Mesendoderm (in vitro differentiated cells): ENCODE measurements at regions not wholly inside any gene's neighbourhood (a gene's known extent, or its start where the extent isn't known, plus 50 kb on each side); places are given as distances from the start of the nearest gene placed in this dataset.

Experiments
- DNase-seq: peaks from one replicate; pipeline ENCODE4 v3.0.0; 2013
- H2AK5ac ChIP-seq: 2 replicates; pipeline ENCODE4 v1.6.1; 2013; ENCODE audit warnings: low read length, inconsistent platforms
- H2BK120ac ChIP-seq: 2 replicates; pipeline ENCODE4 v1.6.1; 2013; ENCODE audit warnings: low read depth, mild to moderate bottlenecking, low read length, moderate library complexity, mixed read lengths
- H2BK15ac ChIP-seq: replicated peaks from 2 replicates; pipeline ENCODE4 v1.6.1; 2013; ENCODE audit warnings: low read depth, mild to moderate bottlenecking, moderate library complexity
- H2BK5ac ChIP-seq: 2 replicates; pipeline ENCODE4 v1.6.1; 2013; ENCODE audit warnings: low read length, inconsistent platforms
- H3K18ac ChIP-seq: 2 replicates; pipeline ENCODE4 v1.6.1; 2013; ENCODE audit warnings: mild to moderate bottlenecking, low read length, mixed read lengths
- H3K23ac ChIP-seq: one replicate; pipeline ENCODE4 v1.6.1; 2013; ENCODE audit warnings: low read length
- H3K27ac ChIP-seq: 2 replicates; pipeline ENCODE4 v1.5.1; 2013; ENCODE audit warnings: low read depth, mild to moderate bottlenecking, inconsistent platforms, low read length, moderate library complexity
- H3K27me3 ChIP-seq: 2 replicates; pipeline ENCODE4 v1.6.1; 2013; ENCODE audit warnings: low read length, control low read depth, mild to moderate bottlenecking, inconsistent platforms; ENCODE audit not compliant: insufficient read depth, poor library complexity
- H3K36me3 ChIP-seq: 2 replicates; pipeline ENCODE4 v1.6.1; 2013; ENCODE audit warnings: low read length, inconsistent platforms; ENCODE audit not compliant: control insufficient read depth, insufficient read depth
- H3K4ac ChIP-seq: one replicate; pipeline ENCODE4 v1.6.1; 2013; ENCODE audit warnings: low read depth, mild to moderate bottlenecking, low read length, moderate library complexity
- H3K4me1 ChIP-seq: 2 replicates; pipeline ENCODE4 v1.6.1; 2013; ENCODE audit warnings: low read depth, low read length, inconsistent platforms; ENCODE audit not compliant: control insufficient read depth
- H3K4me2 ChIP-seq: 2 replicates; pipeline ENCODE4 v1.6.1; 2013; ENCODE audit warnings: low read length
- H3K4me3 ChIP-seq: 2 replicates; pipeline ENCODE4 v1.5.1; 2013; ENCODE audit warnings: mild to moderate bottlenecking, low read length
- H3K56ac ChIP-seq: one replicate; pipeline ENCODE4 v1.6.1; 2013; ENCODE audit warnings: low read length
- H3K79me1 ChIP-seq: 2 replicates; pipeline ENCODE4 v1.6.1; 2013; ENCODE audit warnings: low read length, inconsistent platforms
- H3K79me2 ChIP-seq: 2 replicates; pipeline ENCODE4 v1.6.1; 2013; ENCODE audit warnings: mild to moderate bottlenecking, low read length; ENCODE audit not compliant: control insufficient read depth, insufficient read depth
- H3K9ac ChIP-seq: 2 replicates; pipeline ENCODE4 v1.6.1; 2013; ENCODE audit warnings: low read length, inconsistent platforms
- H4K5ac ChIP-seq: one replicate; pipeline ENCODE4 v1.6.1; 2013; ENCODE audit warnings: low read length
- H4K8ac ChIP-seq: one replicate; pipeline ENCODE4 v1.6.1; 2013; ENCODE audit warnings: low read depth, mild to moderate bottlenecking, control low read depth, low read length, moderate library complexity
- WGBS: extraction: QIAGEN DNeasy Blood & Tissue Kit; methylation state at CpG from one replicate; pipeline ENCODE4 v1.1.7; 2013; ENCODE audit warnings: low lambda C conversion rate, missing lambda C conversion rate; ENCODE audit not compliant: insufficient coverage; ENCODE audit errors: extremely low coverage; 5-methylcytosine and 5-hydroxymethylcytosine counted together

DNA sequence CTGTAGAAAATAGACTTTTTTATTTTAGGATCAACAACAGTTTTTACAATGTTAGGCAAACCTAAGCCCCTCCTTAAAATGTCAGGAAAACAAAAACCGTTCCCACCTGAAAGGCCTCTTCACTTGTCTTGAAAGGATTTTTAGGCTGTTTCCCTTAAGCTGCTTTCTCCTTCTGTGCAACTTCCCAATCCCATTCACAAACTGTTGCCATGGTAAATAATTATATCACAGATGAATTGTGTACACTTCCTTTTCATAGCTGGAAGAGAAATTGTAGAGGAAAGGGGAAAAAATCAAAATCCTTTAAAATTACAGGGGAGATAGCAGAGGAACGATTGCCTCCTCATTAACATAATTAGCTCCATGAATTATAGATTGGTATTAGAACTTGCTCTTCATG lies 1488.0 kb upstream of the CELF4 start:
- Histone ChIP-seq H3K18ac (no peak overlapping the region), H2BK15ac (no peak overlapping the region), H2AK5ac (no peak overlapping the region), H3K4me2 (no peak overlapping the region), H3K4ac (no peak overlapping the region), H3K4me1 (no peaks in the 10 kb centered on the region), H2BK120ac (no peak overlapping the region), H2BK5ac (no peak overlapping the region), H3K4me3 (no peak overlapping the region), H4K5ac (no peak overlapping the region), H3K36me3 (no peaks in the 10 kb centered on the region), H3K56ac (no peak overlapping the region), H3K27ac (no peak overlapping the region), H3K79me1 (no peaks in the 10 kb centered on the region), H3K79me2 (no peaks in the 10 kb centered on the region), H3K23ac (no peak overlapping the region), H3K9ac (no peak overlapping the region), H4K8ac (no peak overlapping the region), H3K27me3 (no peaks in the 10 kb centered on the region)
- no CpG with 5 or more reads among the region's 2 CpGs for WGBS
- no peak for DNase-seq

DNA sequence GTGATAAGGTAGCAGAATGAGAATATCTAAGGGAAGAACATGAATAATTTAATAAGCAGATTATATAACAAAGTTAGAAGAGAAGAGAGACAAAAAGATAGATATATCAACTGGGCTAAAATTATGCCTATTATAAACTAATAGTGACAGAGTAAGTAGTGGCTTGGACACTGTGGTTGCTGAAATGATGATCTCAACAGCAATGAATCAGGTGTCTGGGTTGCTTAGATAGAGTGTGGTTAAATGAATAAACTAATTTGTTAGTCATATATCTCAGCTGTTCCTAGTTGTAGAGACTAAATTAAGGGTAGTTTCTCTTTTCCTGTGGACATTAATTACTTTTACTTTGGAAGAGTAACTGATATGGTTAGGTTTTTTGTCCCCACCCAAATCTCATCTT lies 1485.4 kb upstream of the CELF4 start:
- Histone ChIP-seq H3K56ac (no peak overlapping the region), H3K27ac (no peak overlapping the region), H3K23ac (no peak overlapping the region), H3K79me1 (no peaks in the 10 kb centered on the region), H2BK15ac (no peak overlapping the region), H3K36me3 (no peaks in the 10 kb centered on the region), H3K4me1 (no peaks in the 10 kb centered on the region), H3K9ac (no peak overlapping the region), H3K4me2 (no peak overlapping the region), H2BK120ac (no peak overlapping the region), H3K4ac (no peak overlapping the region), H4K8ac (no peak overlapping the region), H2AK5ac (no peak overlapping the region), H3K18ac (no peak overlapping the region), H3K27me3 (no peaks in the 10 kb centered on the region), H3K79me2 (no peaks in the 10 kb centered on the region), H2BK5ac (no peak overlapping the region), H4K5ac (no peak overlapping the region), H3K4me3 (no peak overlapping the region)
- no peak for DNase-seq

DNA sequence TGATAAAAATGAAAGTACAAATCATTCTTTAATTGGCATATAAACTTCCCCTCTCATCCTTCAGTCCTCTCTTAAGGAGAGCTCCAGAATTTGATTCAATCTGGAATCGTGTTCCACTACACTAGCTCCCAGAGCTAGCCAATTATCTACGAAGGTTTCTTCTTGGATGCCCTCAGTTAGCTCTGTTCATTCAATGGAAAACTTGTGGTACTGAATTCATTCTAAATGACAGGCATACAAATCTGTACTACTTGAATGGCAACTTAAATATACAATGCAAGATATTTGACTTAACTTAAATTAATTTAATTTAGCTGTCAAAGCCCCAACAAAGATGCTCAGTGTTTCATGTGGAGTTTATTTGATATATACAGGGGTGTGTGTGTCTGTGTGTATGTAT lies 1474.2 kb upstream of the CELF4 start:
- Histone ChIP-seq H3K9ac (no peak overlapping the region), H3K4me1 (no peaks in the 10 kb centered on the region), H3K79me2 (no peaks in the 10 kb centered on the region), H3K36me3 (no peaks in the 10 kb centered on the region), H2BK120ac (no peak overlapping the region), H4K8ac (no peak overlapping the region), H3K4me3 (no peak overlapping the region), H2AK5ac (no peak overlapping the region), H2BK5ac (no peak overlapping the region), H3K4me2 (no peak overlapping the region), H3K18ac (no peak overlapping the region), H2BK15ac (no peak overlapping the region), H3K79me1 (no peaks in the 10 kb centered on the region), H3K23ac (no peak overlapping the region), H3K4ac (no peak overlapping the region), H3K27ac (no peak overlapping the region), H3K27me3 (no peaks in the 10 kb centered on the region), H4K5ac (no peak overlapping the region), H3K56ac (no peak overlapping the region)
- DNase-seq = no peak
- WGBS = no CpG with 5 or more reads among the region's 2 CpGs

DNA sequence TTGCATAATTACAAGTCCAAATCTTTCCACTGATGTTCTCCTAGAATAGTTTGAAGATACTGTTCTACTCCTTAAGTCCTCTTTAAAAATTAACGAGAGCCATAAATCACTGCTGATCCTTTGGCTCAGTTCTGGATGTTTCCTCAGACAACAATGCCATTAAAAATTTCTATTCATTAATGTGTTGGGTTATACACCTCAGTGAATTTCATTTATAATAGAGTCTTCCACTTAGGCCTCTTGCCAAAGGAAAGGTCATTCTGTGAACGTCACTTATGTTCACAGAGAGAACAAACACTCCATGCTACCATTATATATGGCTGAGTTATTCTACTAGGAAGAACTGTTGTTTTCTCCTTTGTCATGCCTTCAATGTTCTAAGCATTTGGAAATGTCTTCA lies 1472.3 kb upstream of the CELF4 start:
- Histone ChIP-seq H3K27me3 (no peaks in the 10 kb centered on the region), H3K4me2 (no peak overlapping the region), H3K4me1 (no peaks in the 10 kb centered on the region), H3K4me3 (no peak overlapping the region), H2BK5ac (no peak overlapping the region), H3K9ac (no peak overlapping the region), H3K56ac (no peak overlapping the region), H3K79me2 (no peaks in the 10 kb centered on the region), H4K5ac (no peak overlapping the region), H3K18ac (no peak overlapping the region), H2BK15ac (no peak overlapping the region), H3K4ac (no peak overlapping the region), H4K8ac (no peak overlapping the region), H2BK120ac (no peak overlapping the region), H3K79me1 (no peaks in the 10 kb centered on the region), H2AK5ac (no peak overlapping the region), H3K23ac (no peak overlapping the region), H3K36me3 (no peaks in the 10 kb centered on the region), H3K27ac (no peak overlapping the region)
- WGBS = no CpG with 5 or more reads among the region's 2 CpGs
- no peak for DNase-seq

DNA sequence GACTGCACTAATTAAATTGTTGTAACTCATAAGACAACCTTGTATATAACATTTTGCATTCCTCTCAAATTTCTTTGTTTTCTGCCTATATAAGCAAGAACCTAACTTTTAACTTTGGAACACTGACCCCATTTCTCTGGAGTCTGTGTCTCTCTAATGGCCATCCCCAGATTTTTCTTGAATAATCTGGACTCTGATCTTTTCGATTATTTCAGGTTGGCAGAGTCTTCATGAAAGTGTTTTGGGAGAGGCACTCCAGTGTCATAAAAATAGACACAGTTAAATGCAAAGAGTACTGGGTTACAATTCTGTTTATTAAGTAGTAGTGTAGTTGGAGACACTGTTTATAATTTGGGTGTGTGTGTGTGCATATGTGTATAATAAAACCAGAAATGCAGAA lies 1467.7 kb upstream of the CELF4 start:
- Histone ChIP-seq H2BK15ac (no peak overlapping the region), H3K79me2 (no peaks in the 10 kb centered on the region), H3K9ac (no peak overlapping the region), H3K23ac (no peak overlapping the region), H3K56ac (no peak overlapping the region), H3K18ac (no peak overlapping the region), H3K36me3 (no peaks in the 10 kb centered on the region), H3K4me3 (no peak overlapping the region), H2BK5ac (no peak overlapping the region), H4K8ac (no peak overlapping the region), H3K79me1 (no peaks in the 10 kb centered on the region), H3K4me2 (no peak overlapping the region), H3K4me1 (no peaks in the 10 kb centered on the region), H2AK5ac (no peak overlapping the region), H3K4ac (no peak overlapping the region), H2BK120ac (no peak overlapping the region), H3K27me3 (no peaks in the 10 kb centered on the region), H3K27ac (no peak overlapping the region), H4K5ac (no peak overlapping the region)
- no peak for DNase-seq
- WGBS = no CpG with 5 or more reads among the region's 1 CpG

DNA sequence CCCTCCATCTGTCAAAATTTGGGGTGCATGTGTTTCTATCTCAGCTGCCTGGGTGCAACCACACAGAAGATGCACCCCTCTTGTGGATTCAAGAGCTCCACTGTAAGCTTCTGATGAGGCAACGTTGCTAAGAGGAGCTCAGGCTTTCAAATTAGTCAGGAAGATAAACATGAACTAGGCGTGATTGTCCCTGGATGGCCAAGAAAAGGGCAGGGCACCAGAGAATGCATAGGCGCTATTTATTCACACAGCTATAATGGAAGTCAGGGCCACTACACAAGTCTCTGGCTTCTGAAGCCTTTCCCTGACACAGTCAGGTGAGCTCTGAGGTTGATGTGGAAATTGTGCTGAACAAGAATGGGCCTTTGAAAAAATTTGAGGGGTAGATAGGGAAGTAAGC lies 1466.0 kb upstream of the CELF4 start:
- no peaks in the 10 kb centered on the region for H3K36me3 ChIP-seq
- peak; percentile 1 for DNase-seq
- H3K4ac ChIP-seq = no peak overlapping the region
- no peak overlapping the region for H2AK5ac ChIP-seq
- no peak overlapping the region for H3K23ac ChIP-seq
- no peak overlapping the region for H2BK120ac ChIP-seq
- no peak overlapping the region for H3K9ac ChIP-seq
- no peak overlapping the region for H4K5ac ChIP-seq
- H3K79me1 ChIP-seq = no peaks in the 10 kb centered on the region
- H3K18ac ChIP-seq = no peak overlapping the region
- H4K8ac ChIP-seq = no peak overlapping the region
- no peaks in the 10 kb centered on the region for H3K79me2 ChIP-seq
- H3K56ac ChIP-seq = no peak overlapping the region
- no CpG with 5 or more reads among the region's 3 CpGs for WGBS
- no peak overlapping the region for H2BK5ac ChIP-seq
- no peaks in the 10 kb centered on the region for H3K4me1 ChIP-seq
- no peak overlapping the region for H2BK15ac ChIP-seq
- H3K4me2 ChIP-seq = no peak overlapping the region
- no peaks in the 10 kb centered on the region for H3K27me3 ChIP-seq
- no peak overlapping the region for H3K27ac ChIP-seq
- no peak overlapping the region for H3K4me3 ChIP-seq
